SKM-1 (cell line): ENCODE measurements at regions not wholly inside any gene's neighbourhood (a gene's known extent, or its start where the extent isn't known, plus 50 kb on each side); places are given as distances from the start of the nearest gene placed in this dataset.
A peak's percentile ranks its signal among the peaks of the same experiment; 100 is the strongest.

Source experiments
- DNase-seq: peaks from one replicate; lab custom pipeline; 2025; ENCODE audit not compliant: unreplicated experiment; lab: John Stamatoyannopoulos, UW

DNA sequence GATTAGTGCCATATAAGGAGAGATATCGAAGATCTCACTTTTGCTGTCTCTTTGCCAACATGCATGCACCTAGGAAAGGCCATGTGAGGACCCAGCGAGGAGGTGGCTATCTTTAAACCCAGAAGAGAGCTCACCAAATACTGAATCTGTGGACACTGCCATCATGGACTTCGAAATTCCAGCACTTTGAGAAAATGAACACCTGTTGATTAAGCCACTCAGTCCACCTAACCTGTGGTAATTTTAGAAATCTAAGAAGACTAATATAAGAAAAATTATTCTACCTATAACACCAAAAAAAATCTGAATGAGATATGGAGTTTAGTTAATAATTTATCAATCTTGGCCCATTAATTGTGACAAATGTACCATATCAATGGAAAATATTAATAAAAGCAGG lies 193.6 kb upstream of the CARD18 start:
- DNase-seq = no peak

DNA sequence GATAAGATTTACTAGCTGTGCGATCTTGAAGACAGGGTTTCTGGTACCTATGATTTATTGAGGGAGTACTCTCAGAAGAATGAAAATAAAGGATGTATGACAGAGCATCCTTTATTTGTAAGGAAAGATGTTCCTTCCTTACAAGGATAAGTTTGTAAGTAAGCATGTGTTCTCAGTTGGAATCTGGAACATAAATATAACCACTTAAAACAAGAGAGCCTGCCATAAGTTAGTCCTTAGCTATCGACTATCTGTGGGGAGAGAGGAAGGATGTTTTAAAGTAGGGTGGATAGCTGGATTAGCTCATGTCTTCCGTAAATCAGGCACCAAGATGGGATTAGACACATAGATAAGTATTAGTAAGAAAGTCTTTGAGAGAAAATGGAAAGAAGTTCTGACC lies 192.6 kb upstream of the CARD18 start:
- DNase-seq = no peak

DNA sequence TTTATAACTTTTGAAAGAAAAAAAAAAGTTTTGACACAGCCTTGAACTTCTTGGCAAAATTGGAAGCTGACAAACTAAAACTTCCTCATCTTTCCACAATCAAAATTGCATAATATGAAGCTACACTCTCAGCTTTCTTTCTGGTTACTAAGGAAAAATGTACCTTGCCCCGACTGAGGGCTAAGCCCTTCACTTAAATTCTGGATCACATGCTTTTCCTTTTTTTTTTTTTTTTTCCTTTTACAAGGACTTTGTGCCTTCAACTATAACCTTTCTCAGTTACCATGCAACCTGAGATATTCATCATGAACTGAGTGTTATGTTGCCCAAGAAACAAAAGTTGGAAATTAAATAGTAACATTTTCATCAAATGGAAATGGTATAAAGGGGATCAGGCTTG lies 188.5 kb upstream of the CARD18 start:
- DNase-seq = no peak

DNA sequence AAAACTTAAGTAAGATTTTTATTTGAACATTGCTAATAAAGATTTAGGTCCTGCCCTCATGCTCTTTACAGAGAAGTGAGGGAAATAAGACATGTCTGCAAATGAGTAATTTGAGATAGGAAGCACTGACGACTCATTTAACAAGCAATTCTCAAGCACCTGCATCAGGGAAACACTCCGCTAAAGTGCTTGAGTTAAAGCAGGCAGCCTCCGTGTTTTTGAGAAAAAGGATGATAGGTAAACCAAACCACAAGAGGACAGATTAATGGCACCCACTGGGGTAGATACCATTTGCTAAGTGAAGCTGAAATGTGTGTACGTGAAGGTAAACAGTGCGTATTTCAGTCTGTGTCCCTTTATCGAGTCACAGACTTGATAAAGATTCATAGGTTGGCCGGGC lies 184.6 kb upstream of the CARD18 start:
- no peak for DNase-seq

DNA sequence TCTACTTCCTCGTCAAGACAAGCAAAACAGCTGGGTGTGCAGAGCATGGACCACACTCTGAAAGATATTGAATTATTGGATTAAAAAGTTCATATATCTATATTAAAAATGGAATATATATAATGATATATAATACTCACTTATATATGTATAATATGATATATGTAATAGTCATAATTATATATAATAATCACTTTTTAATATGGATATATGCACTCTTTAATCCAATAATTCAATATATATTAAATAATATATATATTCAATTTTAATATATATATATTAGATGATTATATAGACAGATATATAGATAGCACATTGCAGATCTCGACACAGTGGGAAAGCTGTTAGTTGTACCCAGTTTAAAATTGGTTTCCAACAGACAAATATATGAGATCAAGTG lies 182.1 kb upstream of the CARD18 start:
- no peak for DNase-seq

DNA sequence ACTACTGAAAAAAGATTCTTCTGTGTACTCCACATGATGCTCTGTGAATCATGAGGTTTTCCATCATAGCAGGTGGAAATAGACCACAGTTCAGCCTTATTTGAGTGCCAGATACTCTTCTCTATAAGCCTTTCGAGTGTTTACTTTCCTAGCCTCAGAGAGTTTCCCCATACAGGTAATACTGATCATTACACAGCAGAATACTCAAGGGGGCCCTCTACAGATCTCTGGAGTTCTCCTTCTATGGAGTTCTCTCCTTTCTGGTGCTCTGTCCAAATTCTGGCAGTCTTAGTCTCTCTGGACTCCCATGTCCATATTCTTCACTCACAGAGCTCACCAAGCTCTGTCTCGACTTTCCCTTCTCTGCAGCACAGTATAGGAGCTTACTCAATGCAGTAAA lies 175.7 kb upstream of the CARD18 start:
- no peak for DNase-seq

DNA sequence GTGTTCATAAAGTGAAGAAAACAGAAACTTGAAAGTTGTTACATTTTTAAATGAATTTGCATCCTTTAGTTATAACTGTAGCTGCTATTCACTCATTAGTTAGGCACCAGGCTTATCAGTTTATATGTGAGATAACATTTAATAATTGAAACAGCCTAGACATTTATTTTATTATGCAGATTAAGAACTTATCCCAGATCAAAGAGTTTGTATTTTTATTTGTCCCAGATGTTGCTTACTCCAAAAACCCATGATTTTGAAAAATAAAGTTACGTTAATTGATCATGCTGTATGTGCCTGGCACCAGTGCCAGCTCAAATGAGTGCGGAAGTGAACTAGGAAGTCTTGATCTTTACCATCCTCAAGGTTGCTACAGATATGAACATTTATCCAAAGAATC lies 172.7 kb upstream of the CARD18 start:
- no peak for DNase-seq

DNA sequence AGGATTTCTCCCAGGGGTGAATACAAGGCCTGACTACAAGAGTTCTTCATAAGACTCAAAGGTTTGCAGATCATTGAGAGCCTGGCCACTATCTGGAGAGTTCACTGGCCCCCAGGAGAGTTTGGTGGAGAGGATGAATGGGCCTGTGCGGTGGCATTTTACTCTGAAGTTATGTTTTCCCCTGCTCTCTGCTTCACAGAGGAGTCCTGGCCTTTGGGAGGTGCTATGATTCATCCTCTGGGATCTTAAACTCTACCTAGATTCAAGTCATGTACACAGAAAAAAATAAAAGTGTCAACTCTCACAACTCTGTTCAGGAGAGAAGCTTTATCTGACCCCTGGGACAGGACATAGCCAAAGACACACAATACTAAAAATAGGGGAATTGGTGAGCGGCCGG lies 159.1 kb upstream of the CARD18 start:
- no peak for DNase-seq

DNA sequence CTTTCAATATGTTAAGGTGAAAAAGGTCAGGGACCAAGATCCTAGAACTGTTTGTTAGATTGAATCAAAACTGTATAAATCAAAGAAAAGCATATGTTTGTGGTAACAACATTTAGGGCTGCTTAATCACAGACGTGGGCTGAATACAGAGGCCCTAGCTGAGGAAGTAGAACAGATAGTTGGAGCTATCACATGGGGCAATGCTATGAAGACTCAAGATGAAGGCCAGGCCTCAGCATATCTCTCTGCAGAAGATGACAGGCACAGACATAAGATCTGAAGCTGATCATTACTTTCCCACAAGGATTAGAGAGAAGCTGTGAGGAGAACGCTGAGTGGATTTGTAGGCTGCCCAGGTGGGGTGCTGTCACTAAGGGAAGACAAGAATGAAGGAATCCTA lies 158.6 kb upstream of the CARD18 start:
- no peak for DNase-seq

DNA sequence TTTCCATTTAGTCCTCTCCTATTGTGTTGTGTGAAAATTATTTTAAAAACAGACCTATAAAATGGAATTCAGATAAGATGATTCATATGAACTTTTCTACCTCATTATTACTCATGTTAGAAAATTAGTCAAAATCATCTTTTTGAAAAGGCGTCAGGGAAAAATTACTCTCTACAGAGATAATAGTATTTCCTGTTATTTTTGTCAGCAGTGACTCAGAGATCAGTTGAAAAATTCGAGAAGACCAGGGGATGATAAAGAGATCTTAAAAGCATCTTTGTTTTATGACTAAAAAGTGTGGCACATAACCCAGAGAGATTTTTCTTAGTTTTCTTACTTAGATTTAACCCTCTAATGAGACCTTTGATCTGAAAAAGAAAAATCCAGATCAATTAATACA lies 157.9 kb upstream of the CARD18 start:
- no peak for DNase-seq

DNA sequence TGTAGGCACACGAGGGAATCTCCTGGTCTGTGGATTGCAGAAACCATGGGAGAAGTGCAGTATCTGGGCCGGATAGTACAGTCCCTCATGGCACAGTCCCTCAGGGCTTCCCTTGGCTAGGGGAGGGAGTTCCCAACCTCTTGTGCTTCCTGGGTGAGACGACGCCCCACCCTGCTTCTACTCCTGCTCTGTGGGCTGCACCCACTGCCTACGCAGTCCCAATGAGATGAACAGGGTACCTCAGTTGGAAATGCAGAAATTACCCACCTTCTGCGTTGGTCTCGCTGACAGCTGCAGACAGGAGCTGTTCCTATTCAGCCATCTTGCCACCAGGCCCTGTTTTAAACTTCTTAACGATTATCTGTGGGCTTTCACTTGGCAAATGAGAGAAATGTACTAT lies 157.2 kb upstream of the CARD18 start:
- no peak for DNase-seq

DNA sequence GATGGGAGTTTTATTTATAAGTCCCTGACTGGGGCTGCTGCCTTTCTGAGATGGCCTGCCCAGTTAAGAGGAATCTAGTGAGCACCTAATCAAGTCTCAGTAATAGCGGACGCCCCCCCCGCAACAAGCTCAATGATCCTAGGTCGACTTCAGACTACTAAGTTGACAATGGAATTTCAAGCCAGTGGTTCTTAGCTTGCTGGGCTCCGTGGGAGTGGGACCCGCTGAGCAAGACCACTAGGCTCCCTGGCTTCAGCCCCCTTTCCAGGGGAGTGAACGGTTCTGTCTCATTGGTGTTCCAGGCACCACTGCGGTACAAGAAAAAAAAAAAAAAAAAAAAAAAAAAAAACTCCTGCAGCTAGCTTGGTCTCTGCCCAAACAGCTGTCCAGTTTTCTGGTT lies 156.8 kb upstream of the CARD18 start:
- DNase-seq = no peak

DNA sequence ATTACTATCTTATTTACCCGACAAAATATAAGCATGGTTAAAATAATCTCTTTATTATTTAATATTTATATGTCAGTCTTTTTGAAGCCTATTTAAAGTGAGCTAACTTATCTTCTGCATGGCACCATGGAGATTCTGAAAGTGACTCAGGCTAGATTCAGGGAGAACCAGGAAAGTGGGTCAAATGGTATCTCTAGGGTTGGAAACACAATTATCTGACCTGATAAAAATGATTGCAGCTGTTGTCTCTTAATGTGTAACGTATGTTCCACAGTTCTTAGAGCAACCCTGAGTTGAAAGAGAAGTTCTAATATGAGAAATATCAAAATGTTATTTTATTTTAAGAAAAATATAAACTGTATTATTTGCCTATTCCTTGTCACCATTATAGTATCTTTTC lies 143.1 kb upstream of the CARD18 start:
- DNase-seq = no peak

DNA sequence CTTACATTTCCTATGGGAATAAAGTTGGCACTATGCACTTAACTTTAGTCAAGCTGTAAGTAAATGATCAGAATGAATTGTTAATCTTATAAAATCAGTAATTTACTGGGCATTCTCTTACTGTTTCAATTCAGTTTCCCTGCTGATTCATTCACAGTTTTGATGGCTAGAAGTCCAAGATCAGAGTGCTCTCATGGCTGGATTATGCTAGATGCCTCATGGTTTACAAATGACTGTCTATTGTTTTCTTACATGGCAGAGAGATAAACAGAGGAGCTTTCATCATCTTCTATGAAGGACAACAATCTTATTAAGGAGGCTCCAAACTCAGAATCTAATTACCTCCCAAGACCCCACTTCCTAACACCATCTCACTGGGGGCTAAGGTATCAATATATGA lies 135.1 kb upstream of the CARD18 start:
- no peak for DNase-seq

DNA sequence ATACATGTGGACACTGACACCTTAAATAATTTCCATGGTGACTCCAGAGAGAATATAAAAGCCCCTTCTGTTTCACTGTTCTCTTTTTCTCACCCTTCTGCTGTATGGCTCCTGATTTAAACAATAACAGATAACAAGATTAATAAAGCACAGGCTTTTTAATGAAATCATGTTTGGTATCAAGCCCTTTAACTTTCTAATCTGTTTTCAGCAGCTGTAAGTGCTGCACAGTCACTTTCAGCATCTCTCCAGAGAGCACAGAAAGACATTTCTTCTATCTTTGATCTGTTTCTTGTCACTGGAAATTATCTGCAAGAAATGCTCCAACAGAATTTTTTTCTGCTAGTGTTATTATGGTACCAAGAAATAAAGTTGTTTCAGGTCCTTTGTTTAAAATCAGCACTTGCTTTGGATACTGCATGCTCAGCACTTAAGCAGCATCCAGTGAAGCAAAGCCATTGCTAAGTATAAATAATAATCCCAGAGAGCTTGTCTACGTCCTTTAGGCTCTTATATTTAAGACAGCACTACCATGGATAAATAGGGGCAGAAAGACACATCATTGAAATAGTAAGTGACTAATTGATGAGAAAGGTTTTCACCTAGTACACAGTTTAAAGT lies 134.2 kb upstream of the CARD18 start:
- DNase-seq = no peak

DNA sequence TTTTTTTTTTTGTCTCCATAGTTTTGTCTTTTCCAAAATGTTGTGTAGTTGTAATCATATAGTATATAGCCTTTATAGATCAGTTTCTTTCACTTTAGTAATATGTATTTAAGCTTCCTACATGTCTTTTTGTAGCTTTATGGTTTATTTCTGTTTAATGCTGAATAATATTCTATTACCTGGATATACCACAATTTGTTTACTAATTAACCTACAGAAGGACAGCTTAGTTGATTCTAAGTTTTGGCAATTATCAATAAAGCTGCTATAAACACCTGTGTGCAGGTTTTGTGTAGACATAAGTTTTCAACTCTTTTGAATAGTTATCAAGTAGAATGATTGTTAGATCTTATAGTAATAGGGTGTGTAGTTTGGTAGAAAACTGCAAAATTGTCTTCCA lies 130.3 kb upstream of the CARD18 start:
- DNase-seq = no peak

DNA sequence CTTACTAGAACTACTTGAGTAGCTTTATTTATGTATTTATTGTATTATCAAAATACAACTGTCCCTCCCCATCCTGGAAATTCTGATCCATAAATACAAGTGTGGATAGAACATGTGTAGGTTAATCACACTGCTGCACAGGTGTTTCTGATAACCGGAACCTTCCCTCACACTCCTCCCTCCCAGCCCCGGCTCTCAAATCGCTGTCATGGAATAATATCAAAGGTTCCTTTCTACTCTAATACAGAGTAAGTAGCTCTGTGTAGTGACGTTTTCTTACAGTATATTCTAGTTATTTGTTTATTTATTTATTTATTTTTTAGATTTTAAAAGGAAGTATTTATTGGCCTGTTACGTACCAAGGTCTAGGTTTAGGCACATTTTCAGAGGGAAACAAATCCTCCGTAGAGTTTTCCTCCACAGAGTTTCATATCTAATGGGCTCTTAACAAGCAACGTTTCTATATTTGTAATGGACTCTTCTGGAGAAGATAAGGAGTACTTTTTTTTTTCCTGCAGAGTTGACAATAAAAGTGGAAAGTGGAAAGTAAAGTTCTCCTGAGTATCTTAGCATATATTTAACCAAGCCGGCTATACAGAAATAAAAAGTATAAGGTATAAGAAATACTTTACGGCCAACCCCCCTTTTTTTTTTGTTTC lies 129.0 kb upstream of the CARD18 start:
- no peak for DNase-seq

DNA sequence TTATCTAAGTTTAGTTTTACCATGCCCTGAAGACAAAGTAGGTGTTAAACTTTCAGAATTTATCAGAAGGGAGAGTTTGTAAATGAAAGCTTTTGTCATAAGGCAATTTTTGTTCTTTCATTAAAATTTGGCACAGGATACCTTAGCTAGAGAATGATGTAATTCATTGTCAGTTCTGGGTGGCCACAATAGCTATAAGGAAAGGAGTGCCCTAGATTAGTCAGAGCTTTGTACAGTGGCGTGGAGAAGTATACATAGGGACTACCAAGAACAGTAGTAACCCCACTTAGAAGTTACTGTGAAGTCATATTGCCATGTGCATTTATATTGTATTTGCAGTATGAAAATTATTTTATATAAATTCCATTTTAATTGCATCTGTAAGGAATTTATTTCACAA lies 126.3 kb upstream of the CARD18 start:
- no peak for DNase-seq

DNA sequence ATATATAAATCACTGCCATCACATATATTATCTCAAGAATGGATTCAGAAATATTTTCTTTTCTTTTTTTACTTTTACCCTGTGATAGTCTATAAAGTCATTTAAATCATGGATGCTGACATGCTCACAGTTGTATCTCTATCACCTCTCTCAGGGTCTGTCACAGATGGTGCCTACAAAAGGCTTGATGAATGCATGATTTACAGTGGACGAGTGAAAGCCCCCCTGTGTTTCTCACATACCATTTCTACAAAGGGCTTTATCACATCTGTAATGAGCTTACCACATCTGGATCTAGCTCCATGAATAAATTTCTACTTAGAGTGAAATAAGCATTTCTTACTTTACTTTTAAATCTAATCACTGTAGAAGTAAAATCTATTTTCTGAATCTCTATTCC lies 121.4 kb upstream of the CARD18 start:
- DNase-seq = no peak

DNA sequence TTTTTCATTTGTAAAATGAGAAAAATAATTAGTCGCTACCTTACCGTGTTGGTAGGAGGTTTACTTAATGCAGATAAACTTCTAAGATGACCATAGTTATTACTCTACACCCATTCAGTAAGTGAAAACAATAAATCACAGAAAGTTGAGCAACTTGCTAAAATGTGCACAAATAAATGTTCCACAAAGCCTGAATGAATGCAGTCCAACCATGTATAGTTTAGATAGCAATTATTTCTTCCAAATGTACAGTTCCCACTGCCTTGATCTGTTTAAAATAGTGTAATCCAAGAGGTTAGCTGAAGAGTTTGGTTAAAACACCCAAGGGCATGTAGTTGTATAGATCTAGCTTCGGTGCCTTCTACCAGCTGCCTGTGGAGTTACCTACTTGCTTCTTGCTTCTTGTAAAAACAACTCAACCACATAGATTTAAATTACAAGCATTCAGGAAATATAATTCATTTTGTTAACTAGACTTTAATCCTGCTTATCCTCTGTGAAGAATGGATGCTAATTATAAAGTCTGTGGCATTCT lies 106.3 kb upstream of the CARD18 start:
- DNase-seq = no peak

DNA sequence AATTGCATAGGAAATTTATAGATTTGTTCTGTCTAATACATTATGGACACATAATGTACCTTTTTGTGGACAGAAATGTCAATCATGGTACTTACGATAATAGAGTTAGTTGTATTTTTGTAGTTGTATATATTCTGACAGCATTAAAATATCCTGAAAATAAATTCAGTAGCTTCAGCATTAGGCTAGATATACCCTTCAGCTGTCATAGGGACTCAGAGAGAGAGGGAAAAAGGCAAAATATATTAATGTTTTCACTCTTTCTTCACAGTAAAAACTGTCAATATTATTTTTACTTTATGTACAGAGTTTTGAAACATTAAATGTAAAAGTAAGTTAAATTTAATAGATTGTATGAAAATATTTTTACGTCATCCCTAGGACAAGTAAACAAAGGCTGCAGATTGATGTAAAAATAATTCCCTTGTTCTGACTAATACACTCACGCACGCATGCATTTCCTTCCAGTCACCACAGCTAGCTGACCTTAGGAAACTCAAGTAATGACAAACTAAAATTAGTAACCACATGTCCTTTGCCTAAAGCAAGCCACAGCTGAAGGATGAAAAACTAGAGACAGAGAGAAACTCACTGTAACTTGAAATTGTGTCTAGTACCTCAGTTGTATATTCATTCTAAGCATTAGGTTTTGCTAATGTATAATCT lies 104.7 kb upstream of the CARD18 start:
- peak; percentile 39 for DNase-seq

DNA sequence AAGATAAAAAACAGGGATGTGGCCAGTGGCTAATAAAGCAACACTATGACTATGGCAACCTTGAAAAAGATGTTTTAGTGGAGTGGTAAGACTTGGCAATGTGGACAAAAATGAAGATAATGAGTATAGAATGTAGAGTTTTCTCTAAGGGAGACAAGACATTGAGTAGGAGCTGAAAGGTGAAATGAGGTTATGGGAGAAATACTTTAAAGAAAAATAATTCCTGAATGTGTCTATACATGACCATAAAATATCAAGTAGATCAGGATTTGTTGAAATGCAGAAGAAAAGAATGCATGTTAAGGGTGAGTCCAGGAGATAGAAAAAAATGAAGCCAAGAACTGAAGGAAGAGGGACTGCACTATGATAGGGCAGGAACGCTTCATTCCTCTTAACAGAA lies 101.6 kb upstream of the CARD18 start:
- no peak for DNase-seq

DNA sequence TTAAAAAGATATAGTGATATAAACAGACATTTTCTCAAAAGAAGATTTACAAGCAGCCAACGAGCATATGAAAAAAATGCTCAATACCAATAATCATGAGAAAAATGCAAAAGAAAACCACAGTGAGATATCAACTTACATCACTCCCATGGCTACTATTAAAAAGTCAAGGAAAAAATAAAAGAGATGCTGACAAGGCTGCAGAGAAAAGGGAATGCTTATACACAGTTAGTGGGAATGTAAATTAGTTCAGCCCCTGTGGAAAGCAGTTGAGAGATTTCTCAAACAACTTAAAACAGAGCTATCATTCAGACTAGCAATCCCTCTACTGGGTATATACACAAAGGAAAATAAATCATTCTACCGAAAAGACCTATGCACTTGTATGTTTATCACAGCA lies 97.1 kb upstream of the CARD18 start:
- DNase-seq = no peak
